SKM-1 (cell line): ENCODE measurements at regions not wholly inside any gene's neighbourhood (a gene's known extent, or its start where the extent isn't known, plus 50 kb on each side); places are given as distances from the start of the nearest gene placed in this dataset.
"Not testable (repeated sequence)": the region's sequence is repeated elsewhere in the genome, so short reads cannot be mapped to it uniquely, and the experiment has no call there.

ENCODE experiments used
- DNase-seq: peaks from one replicate; lab custom pipeline; 2025; ENCODE audit not compliant: unreplicated experiment; lab: John Stamatoyannopoulos, UW

GRCh38 chr3:166263460-166263859 lies 426.2 kb upstream of the BCHE start:
- no peak for DNase-seq

GRCh38 chr3:166258293-166258850 lies 421.1 kb upstream of the BCHE start:
- DNase-seq: not testable (repeated sequence)

- no peak for DNase-seq
Measured at GRCh38 chr3:166257715-166258114, 420.5 kb upstream of the BCHE start.

- no peak for DNase-seq
Measured at GRCh38 chr3:166248784-166249183, 411.6 kb upstream of the BCHE start.

DNA sequence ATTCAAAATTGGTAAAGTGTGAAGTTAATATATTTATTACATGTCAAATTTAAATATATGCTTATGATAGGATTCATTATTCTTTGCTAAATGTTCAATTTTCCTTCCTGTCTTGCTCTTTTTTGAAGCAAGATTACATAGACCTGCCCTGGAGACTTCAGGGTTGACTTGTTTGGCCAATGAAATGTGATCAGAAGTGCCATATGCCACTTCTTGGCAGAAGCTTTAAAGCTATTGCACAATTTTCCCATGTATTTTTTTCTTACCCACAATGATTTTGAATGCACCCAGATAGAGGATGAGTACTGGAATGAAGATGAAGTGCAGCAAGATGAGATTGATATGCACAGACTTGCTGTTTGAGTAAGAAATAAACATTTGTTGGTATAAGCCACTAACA lies 406.3 kb upstream of the BCHE start:
- no peak for DNase-seq

- DNase-seq: no peak
Measured at GRCh38 chr3:166223120-166223519, 385.9 kb upstream of the BCHE start.

- DNase-seq: no peak
Measured at GRCh38 chr3:166211451-166211850, 374.2 kb upstream of the BCHE start.

DNA sequence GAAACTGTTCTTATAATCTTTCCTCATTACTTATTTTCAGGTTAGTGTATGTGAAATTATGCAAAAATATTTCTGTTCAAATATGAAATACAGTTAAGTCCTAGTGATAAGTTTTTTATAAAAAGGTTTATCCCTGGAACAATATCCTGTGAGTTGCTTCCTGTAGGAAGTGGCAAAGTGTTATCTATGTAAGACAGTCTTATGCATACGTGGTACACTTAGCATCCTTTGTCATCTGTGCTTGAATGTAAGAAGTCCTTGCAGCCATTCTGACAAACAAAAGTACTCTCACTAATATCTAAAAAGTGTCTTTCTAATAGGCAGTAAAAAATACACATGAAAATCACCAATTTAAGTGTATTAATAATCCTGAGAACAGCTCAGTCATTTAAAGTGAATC lies 372.5 kb upstream of the BCHE start:
- no peak for DNase-seq

DNA sequence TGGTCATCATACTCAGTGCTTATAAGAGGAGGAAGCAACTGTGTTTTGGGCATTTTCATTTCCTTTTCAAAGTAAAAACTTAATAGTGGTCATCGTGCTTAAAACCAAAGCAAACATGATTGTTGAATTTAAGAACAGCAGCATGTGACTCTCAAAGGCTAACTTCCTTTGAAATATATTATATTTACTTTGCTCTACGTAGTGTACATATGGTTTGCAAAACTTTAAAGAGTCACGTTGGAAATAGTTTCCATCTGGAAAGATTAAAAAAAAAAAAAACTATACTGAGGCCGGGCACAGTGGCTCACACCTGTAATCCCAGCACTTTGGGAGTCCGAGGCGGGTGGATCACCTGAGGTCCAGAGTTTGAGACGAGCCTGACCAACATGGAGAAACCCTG lies 367.9 kb upstream of the BCHE start:
- DNase-seq: no peak

GRCh38 chr3:166201476-166201875 lies 364.3 kb upstream of the BCHE start:
- DNase-seq: no peak

DNA sequence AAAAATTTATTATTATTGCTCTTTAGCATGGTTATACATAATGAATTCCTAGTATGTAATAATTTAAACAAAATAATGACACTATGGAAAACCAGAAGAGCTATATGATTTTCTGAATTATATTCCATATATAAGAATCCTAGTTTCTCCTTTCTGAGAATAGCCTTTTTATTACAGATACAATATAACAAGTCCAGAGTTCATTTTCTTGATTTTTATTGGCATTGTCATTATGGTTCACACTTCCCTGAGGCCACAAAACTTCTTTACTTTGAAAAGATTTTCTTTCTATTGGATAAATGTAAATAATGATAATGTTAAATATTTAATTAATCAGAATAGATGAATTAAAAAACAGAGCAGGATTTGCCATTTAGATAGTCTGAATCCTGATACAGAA lies 362.3 kb upstream of the BCHE start:
- DNase-seq: no peak

DNA sequence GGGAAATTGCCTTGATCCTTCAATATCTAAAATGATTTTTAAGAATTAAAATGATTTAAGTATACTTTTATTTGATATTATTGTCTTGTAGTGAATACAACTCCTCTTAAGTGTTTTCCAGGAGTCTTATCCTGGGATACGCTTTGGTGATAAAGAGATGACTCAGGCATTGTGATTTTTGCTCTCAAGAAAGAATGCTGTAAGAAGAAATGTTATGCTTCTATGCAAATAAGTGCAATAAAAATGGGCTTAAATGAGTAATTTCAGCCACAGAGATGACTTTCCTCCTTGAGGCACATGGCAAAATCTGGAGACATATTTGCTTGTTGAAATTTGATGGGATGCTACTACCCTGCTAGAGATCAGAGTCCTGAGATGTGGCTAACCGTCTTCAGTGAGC lies 358.6 kb upstream of the BCHE start:
- no peak for DNase-seq

DNA sequence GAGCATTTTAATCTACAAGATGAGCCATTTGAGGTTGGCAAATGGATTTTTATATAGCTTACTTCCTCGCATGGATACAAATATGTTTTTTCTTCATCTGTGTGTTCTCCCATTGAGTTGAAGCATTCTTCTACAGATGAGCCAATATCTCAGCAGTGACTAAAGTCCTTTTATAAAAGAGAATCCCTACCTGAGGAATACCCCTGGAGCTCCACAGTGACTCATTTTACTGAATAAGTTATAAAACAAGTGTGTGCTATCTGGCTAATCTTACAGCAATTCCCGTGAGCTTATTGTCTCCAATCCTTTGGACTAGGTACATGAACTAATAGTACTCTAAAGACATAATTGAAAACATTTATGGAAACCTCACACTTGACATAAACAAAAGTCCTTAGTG lies 354.2 kb upstream of the BCHE start:
- DNase-seq: no peak

DNA sequence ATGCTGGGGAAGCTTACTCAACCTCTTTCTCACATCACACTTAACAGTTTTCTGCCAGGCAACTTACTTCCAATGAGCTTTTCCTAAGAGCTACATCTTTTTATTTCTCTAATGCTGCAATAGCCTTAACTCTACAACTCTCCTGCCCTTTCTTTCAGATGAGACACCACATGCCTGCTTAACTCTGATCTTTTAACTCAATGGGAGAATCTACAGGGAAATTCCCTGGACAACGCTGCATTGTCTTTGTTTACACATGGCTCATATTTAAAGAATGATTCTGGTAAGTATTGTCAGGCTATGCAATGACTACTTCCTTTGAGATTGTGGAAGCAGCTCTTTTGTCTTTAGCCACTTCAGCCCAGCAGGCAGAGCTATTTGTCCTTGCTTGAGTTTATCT lies 353.1 kb upstream of the BCHE start:
- DNase-seq: no peak

DNA sequence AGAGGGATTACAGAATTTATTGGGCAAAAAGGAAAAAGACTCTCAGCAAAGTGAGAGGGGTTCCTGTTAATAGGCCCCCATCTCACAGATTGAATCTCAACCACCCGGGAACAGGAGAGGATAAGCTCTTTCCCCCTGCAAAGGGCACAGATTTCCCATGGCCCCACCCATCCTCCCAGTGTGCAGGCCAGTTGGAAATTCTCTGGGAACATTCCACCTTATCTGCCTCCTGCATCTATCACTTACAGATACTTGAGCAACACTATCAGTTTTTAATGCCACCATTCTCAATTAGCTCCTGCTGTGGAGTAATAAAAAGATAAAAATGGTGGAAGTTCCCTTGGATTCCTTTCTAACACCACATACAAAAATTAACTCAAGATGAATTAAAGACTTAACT lies 350.0 kb upstream of the BCHE start:
- DNase-seq: no peak

DNA sequence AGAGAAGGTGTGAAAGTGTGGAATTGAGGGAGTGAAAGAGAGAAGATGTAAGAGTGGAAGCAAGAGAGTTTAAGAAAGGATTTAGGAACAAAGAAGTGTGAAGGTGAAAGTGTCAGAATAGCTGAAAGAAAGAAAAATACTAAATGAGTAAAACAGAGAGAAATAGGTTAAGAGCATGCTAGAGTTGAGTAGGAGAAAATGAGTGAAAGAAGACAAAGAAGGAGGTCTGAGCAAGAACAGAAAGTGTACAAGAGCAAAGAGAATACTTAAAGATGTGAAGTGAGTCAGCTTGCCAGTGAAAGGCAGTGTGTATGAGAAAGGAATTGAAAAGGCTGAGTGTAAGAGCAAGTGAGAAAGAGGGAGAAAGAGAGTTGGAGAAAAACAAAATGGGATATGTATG lies 348.8 kb upstream of the BCHE start:
- no peak for DNase-seq

GRCh38 chr3:166177130-166177529 lies 339.9 kb upstream of the BCHE start:
- no peak for DNase-seq

DNA sequence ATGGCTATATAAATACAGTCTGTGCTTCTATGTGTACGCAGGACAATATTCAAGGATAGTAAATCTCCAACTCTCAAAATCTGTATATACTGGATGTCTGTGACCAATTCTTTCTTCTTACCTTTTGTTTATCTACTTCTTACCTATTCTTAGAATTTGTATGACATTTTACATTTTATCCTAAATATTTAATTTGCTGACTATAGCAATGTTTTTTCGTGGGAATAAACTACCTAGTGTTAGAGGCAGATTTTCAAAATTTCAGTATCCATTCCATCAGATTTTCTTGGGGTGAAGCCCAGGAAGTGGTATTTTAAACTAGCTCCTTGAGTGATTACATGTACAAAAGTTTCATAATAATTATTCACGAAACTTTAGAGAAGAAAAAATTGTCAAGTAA lies 334.5 kb upstream of the BCHE start:
- DNase-seq: no peak

GRCh38 chr3:166169681-166170080 lies 332.5 kb upstream of the BCHE start:
- DNase-seq: no peak

GRCh38 chr3:166127969-166128368 lies 290.7 kb upstream of the BCHE start:
- DNase-seq: no peak

DNA sequence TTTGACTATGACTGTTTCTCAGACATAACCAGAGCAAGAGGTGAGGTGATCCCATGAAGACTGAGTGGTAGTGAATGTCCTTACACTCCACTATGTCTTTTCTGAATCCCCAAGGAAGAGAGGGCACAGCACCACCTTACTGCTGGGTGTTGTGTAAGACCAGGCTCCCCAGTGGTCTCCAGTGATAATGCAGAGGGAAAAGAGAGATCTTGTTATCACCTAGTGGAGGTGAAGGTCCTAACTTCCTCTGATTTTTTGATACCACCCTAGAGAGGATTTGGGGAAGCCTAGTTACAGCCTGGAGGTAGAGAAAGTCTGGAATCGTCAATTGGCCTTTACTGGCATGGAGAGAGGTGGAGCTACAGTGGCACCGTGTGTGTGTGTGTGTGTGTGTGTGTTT lies 288.0 kb upstream of the BCHE start:
- no peak for DNase-seq

- DNase-seq: no peak
Measured at GRCh38 chr3:166123576-166123975, 286.4 kb upstream of the BCHE start.

DNA sequence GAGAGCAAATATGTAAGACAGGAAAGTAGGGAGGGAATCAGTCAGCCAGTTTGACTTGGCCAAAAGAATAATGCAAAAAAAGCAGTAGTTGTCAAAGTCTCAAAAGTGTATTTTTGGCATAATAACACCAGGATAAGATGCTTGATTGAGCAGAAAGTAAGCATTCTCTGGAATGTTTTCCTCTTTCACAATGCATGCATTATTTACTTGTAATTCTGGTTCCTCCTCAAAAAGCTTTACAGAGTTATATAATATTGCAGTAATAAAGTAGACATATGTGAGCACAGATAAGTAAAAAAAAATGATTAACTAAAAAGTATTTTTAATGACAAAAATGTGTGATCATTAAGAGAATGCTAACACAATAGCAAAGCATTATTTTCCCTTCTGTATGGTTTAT lies 285.9 kb upstream of the BCHE start:
- DNase-seq: no peak

DNA sequence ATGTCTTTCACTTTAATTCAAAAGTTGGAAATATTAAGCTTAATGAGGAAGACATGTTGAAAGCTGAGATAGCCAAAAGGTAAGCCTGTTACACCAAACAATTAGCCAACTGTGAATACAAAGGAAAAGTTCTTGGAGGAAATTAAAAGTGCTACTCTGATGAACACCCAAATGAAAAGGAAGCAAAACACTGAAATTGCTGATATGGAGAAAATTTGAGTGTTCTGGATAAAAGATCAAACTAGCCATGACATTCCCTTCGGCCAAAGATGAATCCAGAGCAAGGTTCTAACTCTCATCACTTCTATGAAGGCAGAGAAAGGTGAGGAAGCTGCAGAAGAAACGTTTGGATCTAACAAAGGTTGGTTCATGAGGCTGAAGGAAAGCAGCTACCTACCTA lies 280.8 kb upstream of the BCHE start:
- DNase-seq: no peak
